NCI-H774 (cell line): ENCODE measurements at regions not wholly inside any gene's neighbourhood (a gene's known extent, or its start where the extent isn't known, plus 50 kb on each side); places are given as distances from the start of the nearest gene placed in this dataset.

Source experiments
- DNase-seq: peaks from one replicate; lab custom pipeline; 2025; lab: John Stamatoyannopoulos, UW

GRCh38 chr3:104849070-104849469 is 517.6 kb upstream of the ALCAM start:
- DNase-seq = no peak

- no peak for DNase-seq
These were observed 512.2 kb upstream of the ALCAM start for GRCh38 chr3:104854468-104854867.

GRCh38 chr3:104855702-104856101 is 511.0 kb upstream of the ALCAM start:
- no peak for DNase-seq

- no peak for DNase-seq
These were observed 510.0 kb upstream of the ALCAM start for GRCh38 chr3:104856741-104857140.

GRCh38 chr3:104868291-104868690 is 498.4 kb upstream of the ALCAM start:
- no peak for DNase-seq

- no peak for DNase-seq
These were observed 496.4 kb upstream of the ALCAM start for GRCh38 chr3:104870276-104870675.

DNA sequence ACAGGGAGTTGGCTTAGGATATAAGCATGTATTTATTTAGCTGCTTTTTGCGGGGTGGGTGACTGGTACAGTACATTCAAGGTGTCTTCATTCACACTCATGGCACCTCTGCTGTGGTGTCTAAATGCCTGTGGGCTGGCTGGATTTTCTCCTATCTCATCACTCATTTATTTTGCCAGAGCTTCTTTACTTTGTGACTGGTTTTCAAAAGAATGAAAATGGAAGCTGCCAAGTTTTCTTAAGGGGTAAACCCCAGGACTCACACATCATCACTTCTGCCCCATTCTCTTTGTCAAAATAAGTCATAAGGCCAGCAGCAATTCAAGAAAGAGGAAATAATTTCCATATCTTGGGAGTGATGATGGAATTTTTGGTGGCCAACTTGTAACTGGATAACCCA is 493.4 kb upstream of the ALCAM start:
- DNase-seq = no peak

- no peak for DNase-seq
These were observed 488.3 kb upstream of the ALCAM start for GRCh38 chr3:104878395-104878794.

GRCh38 chr3:104879919-104880318 is 486.8 kb upstream of the ALCAM start:
- no peak for DNase-seq

GRCh38 chr3:104885214-104885814 is 481.4 kb upstream of the ALCAM start:
- DNase-seq = no peak

DNA sequence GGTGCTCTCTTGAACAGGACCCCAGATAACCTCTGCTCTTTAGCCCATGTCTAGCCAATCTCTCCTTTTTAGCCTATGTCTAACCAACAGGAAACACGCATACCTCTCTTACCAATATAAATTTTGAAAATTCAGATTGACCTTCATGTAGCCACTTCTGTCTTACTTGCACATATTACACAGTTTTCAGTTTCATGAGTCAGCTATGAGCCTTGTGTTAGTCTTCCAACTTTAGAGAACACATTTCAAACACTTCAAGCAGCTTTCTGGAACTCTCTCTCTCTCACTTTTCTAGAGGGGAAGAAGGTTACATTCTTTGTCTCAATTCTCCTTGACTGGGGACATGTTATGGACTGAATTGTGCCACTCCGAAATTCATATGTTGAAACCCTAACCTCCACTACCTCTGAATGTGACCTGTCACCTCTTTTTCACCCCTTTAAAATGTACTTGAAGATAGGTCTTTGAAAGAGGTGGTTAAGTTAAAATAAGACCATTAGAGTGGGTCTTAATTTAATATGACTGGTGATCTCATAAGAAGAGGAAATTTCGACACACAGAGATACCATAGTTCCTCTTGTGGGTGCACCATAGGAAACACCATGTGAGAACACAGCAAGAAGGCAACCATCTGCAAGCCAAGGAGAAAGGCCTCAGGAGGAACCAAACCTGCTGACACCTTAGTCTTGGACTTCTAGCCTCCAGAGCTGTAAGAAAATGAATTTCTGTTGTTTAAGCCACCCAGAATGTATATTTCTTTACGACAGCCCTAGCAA is 480.3 kb upstream of the ALCAM start:
- no peak for DNase-seq

- DNase-seq = no peak
These were observed 479.6 kb upstream of the ALCAM start for GRCh38 chr3:104887069-104887468.

- DNase-seq = no peak
These were observed 479.1 kb upstream of the ALCAM start for GRCh38 chr3:104887619-104888018.

- no peak for DNase-seq
These were observed 474.7 kb upstream of the ALCAM start for GRCh38 chr3:104892044-104892443.

DNA sequence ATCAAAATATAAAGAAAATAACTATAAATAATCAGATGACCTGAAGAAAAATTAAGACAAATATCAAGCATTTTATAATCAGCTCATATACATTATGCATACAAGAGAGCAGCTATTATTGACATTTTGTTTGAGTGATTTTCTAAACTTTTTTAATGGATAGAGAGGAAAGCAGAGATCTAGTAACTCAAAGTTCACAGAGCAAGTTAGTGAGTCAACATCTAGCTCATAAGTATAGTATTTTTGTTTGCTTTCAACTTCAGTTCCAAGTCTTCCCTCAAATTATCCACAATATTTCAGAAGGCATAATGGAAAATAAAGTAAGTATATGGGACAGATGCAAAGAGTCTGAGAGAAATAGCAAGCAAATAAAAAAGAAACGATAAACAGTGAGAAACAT is 470.1 kb upstream of the ALCAM start:
- no peak for DNase-seq

DNA sequence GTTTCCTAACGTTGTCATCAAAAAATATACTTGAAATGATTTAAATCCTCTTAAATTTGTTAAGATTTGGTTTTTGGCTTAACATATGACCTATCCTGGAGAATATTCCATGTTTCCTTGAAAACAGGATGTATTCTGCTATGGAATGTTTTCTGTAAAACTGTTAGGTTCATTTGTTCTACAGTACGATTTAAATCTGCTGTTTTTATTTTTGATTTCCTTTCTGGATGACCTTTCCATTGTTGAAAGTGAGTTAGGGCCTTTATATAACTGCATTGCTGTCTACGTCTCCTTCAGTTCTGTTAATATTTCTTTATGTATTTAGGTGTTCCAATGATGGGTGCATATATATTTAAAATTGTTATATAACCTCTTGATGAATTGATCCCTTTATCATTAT is 465.3 kb upstream of the ALCAM start:
- DNase-seq = no peak

GRCh38 chr3:104903064-104903463 is 463.6 kb upstream of the ALCAM start:
- no peak for DNase-seq

DNA sequence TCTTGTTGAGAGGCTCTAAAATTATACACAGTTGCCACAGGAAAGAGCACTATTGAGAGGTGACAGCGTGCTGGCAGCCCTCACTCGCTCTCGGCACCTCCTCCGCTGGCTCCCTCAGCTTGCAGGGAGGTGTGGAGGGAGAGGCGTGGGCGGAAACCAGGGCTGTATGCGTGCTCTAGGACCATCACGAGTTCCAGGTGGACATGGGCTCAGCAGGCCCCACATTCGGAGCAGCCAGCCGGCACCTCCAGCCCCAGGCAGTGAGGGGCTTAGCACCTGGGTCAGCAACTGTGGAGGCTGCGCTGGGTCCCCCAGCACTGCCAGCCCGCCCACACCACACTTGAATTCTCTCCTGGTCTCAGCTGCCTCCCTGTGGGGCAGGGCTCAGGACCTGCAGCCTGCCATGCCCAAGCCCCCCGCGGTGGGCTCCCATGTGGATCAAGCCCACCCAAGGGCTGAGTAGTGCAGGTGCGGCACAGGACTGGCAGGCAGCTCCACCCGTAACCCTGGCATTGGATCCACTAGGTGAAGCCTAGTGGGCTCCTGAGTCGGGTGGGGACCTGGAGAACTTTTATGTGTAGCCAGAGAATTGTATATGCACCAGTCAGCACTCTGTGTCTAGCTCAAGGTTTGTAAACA is 460.6 kb upstream of the ALCAM start:
- DNase-seq = no peak

DNA sequence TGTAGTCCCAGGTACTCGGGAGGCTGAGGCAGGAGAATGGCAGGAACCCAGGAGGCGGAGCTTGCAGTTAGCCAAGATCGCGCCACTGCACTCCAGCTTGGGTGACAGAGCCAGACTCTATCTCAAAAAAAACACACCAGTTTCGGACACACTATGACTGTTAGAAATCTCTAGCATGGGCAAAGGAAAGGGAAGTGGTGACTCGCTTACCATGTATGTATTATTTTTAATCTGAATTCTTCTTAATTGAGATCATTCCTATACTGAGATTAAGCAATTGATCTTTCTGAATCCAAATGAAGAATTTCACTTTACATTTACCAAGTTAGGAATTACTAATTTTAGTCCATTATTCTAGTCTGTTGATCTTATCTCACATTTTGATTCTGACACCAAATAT is 459.2 kb upstream of the ALCAM start:
- DNase-seq = no peak

- no peak for DNase-seq
These were observed 457.9 kb upstream of the ALCAM start for GRCh38 chr3:104908761-104909160.

DNA sequence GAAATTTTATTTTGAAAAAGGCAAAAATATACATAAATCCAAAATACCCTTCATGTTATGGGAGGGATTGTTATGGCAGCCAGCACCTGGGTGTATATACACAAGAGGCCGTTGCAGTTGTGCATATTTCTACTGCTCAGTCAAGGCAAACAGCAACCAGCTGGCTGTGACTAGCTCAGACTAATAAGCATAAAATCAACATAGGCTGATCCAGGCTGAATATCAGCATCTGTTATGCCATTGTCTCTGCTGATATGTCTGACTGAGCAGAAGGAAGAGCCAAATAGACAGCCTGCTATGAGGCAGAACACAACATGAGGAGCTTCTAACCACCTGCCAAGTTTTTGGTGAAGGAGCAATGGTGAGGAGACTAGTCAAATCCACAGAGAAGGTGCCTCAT is 457.5 kb upstream of the ALCAM start:
- DNase-seq = peak; percentile 69

- DNase-seq = no peak
These were observed 457.0 kb upstream of the ALCAM start for GRCh38 chr3:104909721-104910120.

DNA sequence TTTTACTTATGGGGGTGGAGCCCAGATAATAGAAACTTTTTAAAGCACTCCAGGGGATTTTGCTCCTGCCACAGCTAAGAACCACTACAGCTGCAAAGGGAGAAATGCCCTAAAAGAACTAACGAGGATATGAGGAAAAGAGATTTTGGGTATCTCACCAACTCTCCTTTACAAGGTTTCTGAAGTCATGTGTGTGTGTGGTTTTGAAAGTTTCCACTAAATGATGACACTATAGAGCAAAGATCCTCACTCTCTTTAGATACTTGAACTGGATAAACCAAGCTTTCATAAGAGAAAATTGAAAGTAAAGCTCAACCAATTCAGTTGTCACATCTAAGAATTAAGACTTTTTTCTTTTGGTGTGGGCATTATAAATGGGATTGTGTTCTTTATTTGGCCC is 455.3 kb upstream of the ALCAM start:
- DNase-seq = no peak
